ENCODE measurements at regions not wholly inside any gene's neighbourhood (a gene's known extent, or its start where the extent isn't known, plus 50 kb on each side); places are given as distances from the start of the nearest gene placed in this dataset.

DNA sequence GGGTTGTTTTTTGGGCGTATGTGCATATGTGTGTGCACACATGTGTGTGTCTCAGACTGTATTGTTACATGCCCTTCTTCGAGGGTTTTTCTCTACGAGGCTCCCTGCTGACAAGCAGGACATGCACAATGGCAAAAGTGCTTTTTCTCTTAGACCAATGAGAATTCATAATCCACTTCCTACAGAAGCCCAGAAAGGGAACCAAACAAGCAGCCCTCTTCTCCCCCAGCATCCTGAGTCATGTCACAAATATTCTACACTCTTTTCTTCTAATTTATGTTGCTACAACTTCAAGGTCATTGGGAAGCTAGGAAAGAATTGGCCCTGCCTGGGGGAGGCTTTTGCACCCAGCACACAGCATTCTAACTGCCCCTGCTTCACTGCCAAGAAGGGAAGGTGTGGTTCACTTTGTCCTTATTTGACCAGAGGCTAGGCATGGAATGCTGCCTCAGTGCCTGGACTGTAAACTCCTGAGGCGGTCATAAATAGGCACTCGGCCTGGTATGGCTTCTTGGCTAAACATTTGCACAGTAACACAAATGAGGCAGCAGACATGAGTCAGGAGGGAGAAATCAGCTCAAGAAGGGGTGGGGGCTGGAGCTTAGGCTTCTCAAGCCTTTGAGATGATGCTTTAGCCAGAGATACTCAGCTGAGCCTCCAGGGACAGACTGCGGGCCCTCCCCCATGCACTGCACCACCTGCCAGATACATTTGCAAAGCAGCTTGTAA lies 92.7 kb upstream of the KLF7 start:
- H3K4me1 ChIP-seq (ENCODE audit: control insufficient read depth, insufficient read depth, low read length), result peaks cover 55% of the 10 kb centered on the region

DNA sequence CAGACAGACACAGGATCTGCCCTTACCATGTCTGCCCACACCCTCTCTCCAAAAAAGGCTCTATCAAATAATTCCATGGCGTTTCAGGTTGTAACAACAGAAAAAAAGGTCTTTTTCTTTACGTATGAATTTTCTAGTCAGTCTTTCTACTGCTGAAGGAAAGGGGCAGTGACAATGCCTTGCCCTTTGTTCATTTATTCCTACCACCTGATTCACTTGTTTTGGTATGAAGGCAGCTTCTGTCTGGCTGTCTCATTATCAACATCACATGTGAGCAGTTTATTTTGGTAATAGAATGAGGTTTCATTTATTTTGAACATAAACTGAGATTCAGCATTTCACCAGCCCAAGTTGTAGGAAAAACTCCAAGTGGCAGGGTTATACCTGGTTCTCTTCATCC lies 94.3 kb upstream of the KLF7 start:
- Histone ChIP-seq H3K27me3 (ENCODE audit: control insufficient read depth in 1 of 2, insufficient read depth in 2 of 2, low read length in 2 of 2) (no peaks in the 10 kb centered on the region), H3K36me3 (ENCODE audit: control insufficient read depth in 2 of 2, insufficient read depth in 2 of 2, low read length in 2 of 2) (no peaks in the 10 kb centered on the region), H3K4me1 (ENCODE audit: control insufficient read depth, insufficient read depth, low read length) (peaks cover 56% of the 10 kb centered on the region), H3K9ac (ENCODE audit: low read length in 2 of 2) (no peak overlapping the region), H3K9me3 (ENCODE audit: control insufficient read depth in 2 of 2, low read length in 2 of 2) (no peaks in the 10 kb centered on the region), H3K4me3 (ENCODE audit: low read length in 2 of 2) (no peak overlapping the region), H3K27ac (ENCODE audit: low read length) (peak overlapping the region; percentile 85)

More for the DNA sequence above, 92.7 kb upstream of the KLF7 start:
- H3K27ac ChIP-seq (ENCODE audit: low read length), result peak overlapping the region; percentile 85
- no peaks in the 10 kb centered on the region for H3K9me3 ChIP-seq (ENCODE audit: control insufficient read depth in 2 of 2, low read length in 2 of 2)
- no peaks in the 10 kb centered on the region for H3K27me3 ChIP-seq (ENCODE audit: control insufficient read depth in 1 of 2, insufficient read depth in 2 of 2, low read length in 2 of 2)
- no peaks in the 10 kb centered on the region for H3K36me3 ChIP-seq (ENCODE audit: control insufficient read depth in 2 of 2, insufficient read depth in 2 of 2, low read length in 2 of 2)
- H3K4me3 ChIP-seq (ENCODE audit: low read length in 2 of 2), result peak overlapping the region; percentile 35 to 41
- H3K9ac ChIP-seq (ENCODE audit: low read length in 2 of 2), result peak overlapping the region; percentile 55 to 65

DNA sequence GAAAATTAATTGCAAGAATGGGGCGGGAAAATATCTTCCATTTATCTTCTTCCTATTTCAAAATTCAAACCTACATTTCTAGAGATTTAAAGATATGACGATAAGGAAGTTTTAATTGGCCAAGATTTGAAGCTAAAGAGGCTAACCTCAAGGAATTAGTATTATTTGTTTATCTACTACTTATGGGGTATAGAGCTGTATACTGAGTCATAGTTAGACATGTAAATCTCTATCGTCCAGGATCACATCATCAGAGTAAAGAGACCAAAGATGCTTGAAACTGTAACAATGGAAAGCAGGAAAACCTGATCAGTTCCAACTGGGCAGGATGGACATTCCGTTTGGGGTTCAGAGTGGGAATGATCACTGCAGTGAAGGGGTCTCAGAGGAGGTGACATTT lies 95.2 kb upstream of the KLF7 start:
- H3K27ac ChIP-seq (ENCODE audit: low read length), result no peak overlapping the region
- H3K27me3 ChIP-seq (ENCODE audit: control insufficient read depth in 1 of 2, insufficient read depth in 2 of 2, low read length in 2 of 2), result no peaks in the 10 kb centered on the region
- no peak overlapping the region for H3K9ac ChIP-seq (ENCODE audit: low read length in 2 of 2)
- H3K4me3 ChIP-seq (ENCODE audit: low read length in 2 of 2), result no peak overlapping the region
- peaks cover 46% of the 10 kb centered on the region for H3K4me1 ChIP-seq (ENCODE audit: control insufficient read depth, insufficient read depth, low read length)
- no peaks in the 10 kb centered on the region for H3K36me3 ChIP-seq (ENCODE audit: control insufficient read depth in 2 of 2, insufficient read depth in 2 of 2, low read length in 2 of 2)
- no peaks in the 10 kb centered on the region for H3K9me3 ChIP-seq (ENCODE audit: control insufficient read depth in 2 of 2, low read length in 2 of 2)

DNA sequence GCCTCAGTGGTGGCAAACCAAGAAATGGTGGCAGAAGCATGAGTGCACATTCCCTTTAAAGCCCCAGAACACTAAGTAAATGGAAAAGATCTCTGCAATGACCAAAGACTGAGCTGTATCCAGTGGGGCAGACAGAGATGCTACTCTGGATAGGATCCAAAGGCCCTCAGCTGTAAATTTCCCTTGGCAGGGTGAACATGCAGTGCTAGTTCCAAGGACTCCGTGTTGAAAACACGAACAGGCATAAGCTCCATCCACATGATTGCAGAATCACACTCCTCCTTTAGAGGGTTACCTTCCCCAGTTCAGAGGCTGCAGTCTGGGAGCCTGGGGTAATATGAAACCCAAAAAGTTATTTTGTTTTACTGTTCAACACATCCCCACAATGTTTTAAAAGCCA lies 98.6 kb upstream of the KLF7 start:
- H3K36me3 ChIP-seq (ENCODE audit: control insufficient read depth in 2 of 2, insufficient read depth in 2 of 2, low read length in 2 of 2), result no peaks in the 10 kb centered on the region
- H3K27ac ChIP-seq (ENCODE audit: low read length), result no peak overlapping the region
- no peaks in the 10 kb centered on the region for H3K9me3 ChIP-seq (ENCODE audit: control insufficient read depth in 2 of 2, low read length in 2 of 2)
- peaks cover 14% of the 10 kb centered on the region for H3K4me1 ChIP-seq (ENCODE audit: control insufficient read depth, insufficient read depth, low read length)
- no peaks in the 10 kb centered on the region for H3K27me3 ChIP-seq (ENCODE audit: control insufficient read depth in 1 of 2, insufficient read depth in 2 of 2, low read length in 2 of 2)
- H3K4me3 ChIP-seq (ENCODE audit: low read length in 2 of 2), result no peak overlapping the region
- no peak overlapping the region for H3K9ac ChIP-seq (ENCODE audit: low read length in 2 of 2)

- H3K4me3 ChIP-seq (ENCODE audit: low read length in 2 of 2), result no peak overlapping the region
- H3K27ac ChIP-seq (ENCODE audit: low read length), result no peak overlapping the region
- peaks cover 3% of the 10 kb centered on the region for H3K4me1 ChIP-seq (ENCODE audit: control insufficient read depth, insufficient read depth, low read length)
- no peaks in the 10 kb centered on the region for H3K9me3 ChIP-seq (ENCODE audit: control insufficient read depth in 2 of 2, low read length in 2 of 2)
- H3K27me3 ChIP-seq (ENCODE audit: control insufficient read depth in 1 of 2, insufficient read depth in 2 of 2, low read length in 2 of 2), result no peaks in the 10 kb centered on the region
- no peak overlapping the region for H3K9ac ChIP-seq (ENCODE audit: low read length in 2 of 2)
- no peaks in the 10 kb centered on the region for H3K36me3 ChIP-seq (ENCODE audit: control insufficient read depth in 2 of 2, insufficient read depth in 2 of 2, low read length in 2 of 2)
Measured at GRCh38 chr2:207265332-207265731, 99.6 kb upstream of the KLF7 start.

- Histone ChIP-seq H3K36me3 (ENCODE audit: control insufficient read depth in 2 of 2, insufficient read depth in 2 of 2, low read length in 2 of 2) (no peaks in the 10 kb centered on the region), H3K27me3 (ENCODE audit: control insufficient read depth in 1 of 2, insufficient read depth in 2 of 2, low read length in 2 of 2) (no peaks in the 10 kb centered on the region), H3K4me1 (ENCODE audit: control insufficient read depth, insufficient read depth, low read length) (peaks cover 2% of the 10 kb centered on the region), H3K9ac (ENCODE audit: low read length in 2 of 2) (no peak overlapping the region), H3K9me3 (ENCODE audit: control insufficient read depth in 2 of 2, low read length in 2 of 2) (no peaks in the 10 kb centered on the region), H3K27ac (ENCODE audit: low read length) (no peak overlapping the region), H3K4me3 (ENCODE audit: low read length in 2 of 2) (no peak overlapping the region)
Measured at GRCh38 chr2:207265869-207266268, 100.1 kb upstream of the KLF7 start.

DNA sequence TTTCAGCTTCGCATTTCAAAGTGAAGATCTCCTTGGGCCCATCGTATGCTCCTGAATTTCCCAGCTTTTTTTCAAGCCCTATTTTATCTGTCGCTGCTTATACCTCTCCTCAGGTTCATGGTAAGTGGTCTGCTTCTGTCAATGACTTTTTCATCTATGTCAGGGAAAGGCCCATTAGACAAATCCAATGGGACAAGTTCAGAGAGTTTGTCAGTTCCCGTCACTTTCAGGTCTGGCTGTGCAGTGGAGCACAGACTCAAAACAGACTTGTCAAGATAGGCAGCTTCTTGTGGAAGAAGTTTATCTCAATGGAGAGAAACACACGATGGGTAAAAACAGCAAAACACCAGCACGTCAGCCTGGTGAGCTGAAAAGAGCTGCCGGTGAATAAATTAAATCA lies 100.9 kb upstream of the KLF7 start:
- H3K27ac ChIP-seq (ENCODE audit: low read length), result no peak overlapping the region
- peaks cover 2% of the 10 kb centered on the region for H3K4me1 ChIP-seq (ENCODE audit: control insufficient read depth, insufficient read depth, low read length)

GRCh38 chr2:207269038-207269437 lies 103.3 kb upstream of the KLF7 start:
- Histone ChIP-seq H3K36me3 (ENCODE audit: control insufficient read depth in 2 of 2, insufficient read depth in 2 of 2, low read length in 2 of 2) (no peaks in the 10 kb centered on the region), H3K9me3 (ENCODE audit: control insufficient read depth in 2 of 2, low read length in 2 of 2) (no peaks in the 10 kb centered on the region), H3K4me3 (ENCODE audit: low read length in 2 of 2) (no peak overlapping the region), H3K4me1 (ENCODE audit: control insufficient read depth, insufficient read depth, low read length) (peaks cover 2% of the 10 kb centered on the region), H3K9ac (ENCODE audit: low read length in 2 of 2) (no peak overlapping the region), H3K27ac (ENCODE audit: low read length) (no peak overlapping the region), H3K27me3 (ENCODE audit: control insufficient read depth in 1 of 2, insufficient read depth in 2 of 2, low read length in 2 of 2) (no peaks in the 10 kb centered on the region)

More for the DNA sequence above, 100.9 kb upstream of the KLF7 start:
- Histone ChIP-seq H3K9me3 (ENCODE audit: control insufficient read depth in 2 of 2, low read length in 2 of 2) (no peaks in the 10 kb centered on the region), H3K36me3 (ENCODE audit: control insufficient read depth in 2 of 2, insufficient read depth in 2 of 2, low read length in 2 of 2) (no peaks in the 10 kb centered on the region), H3K4me3 (ENCODE audit: low read length in 2 of 2) (no peak overlapping the region), H3K9ac (ENCODE audit: low read length in 2 of 2) (no peak overlapping the region), H3K27me3 (ENCODE audit: control insufficient read depth in 1 of 2, insufficient read depth in 2 of 2, low read length in 2 of 2) (no peaks in the 10 kb centered on the region)

DNA sequence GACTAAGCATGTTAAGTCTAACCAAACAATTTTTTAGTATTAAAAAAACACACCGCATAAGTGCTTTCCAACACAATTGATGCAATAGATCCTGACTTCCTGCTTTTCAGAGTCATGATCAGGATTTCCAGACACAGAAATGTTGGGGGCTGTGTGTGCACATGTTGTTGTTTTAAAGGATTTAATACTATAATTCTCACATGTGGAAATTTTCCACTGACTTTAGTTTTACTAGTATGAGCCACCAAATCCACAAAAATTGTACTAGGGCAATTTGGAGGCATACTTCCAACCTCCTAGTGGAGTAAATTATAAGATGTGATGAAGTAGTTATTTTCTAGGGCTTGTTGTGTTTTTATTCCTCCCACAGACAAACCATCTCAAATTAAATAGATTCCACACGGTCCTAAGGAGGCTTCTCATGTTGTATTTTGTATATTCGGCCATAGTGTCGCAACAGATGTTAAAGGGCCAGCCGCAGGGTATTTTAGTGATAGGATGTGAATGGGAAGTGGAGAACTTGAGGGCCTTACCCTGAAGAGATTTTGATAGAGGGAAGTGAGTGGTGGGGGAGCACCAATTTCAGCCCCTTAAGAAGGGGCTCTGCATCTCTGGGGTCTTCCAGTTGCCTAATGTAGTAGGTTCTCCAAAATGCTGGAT lies 108.9 kb upstream of the KLF7 start:
- Histone ChIP-seq H3K9ac (ENCODE audit: low read length in 2 of 2) (no peak overlapping the region), H3K9me3 (ENCODE audit: control insufficient read depth in 2 of 2, low read length in 2 of 2) (no peaks in the 10 kb centered on the region), H3K4me3 (ENCODE audit: low read length in 2 of 2) (no peak overlapping the region), H3K36me3 (ENCODE audit: control insufficient read depth in 2 of 2, insufficient read depth in 2 of 2, low read length in 2 of 2) (no peaks in the 10 kb centered on the region), H3K27ac (ENCODE audit: low read length) (no peak overlapping the region), H3K4me1 (ENCODE audit: control insufficient read depth, insufficient read depth, low read length) (no peaks in the 10 kb centered on the region), H3K27me3 (ENCODE audit: control insufficient read depth in 1 of 2, insufficient read depth in 2 of 2, low read length in 2 of 2) (no peaks in the 10 kb centered on the region)

GRCh38 chr2:207275779-207276178 lies 110.0 kb upstream of the KLF7 start:
- no peaks in the 10 kb centered on the region for H3K27me3 ChIP-seq (ENCODE audit: control insufficient read depth in 1 of 2, insufficient read depth in 2 of 2, low read length in 2 of 2)
- H3K9me3 ChIP-seq (ENCODE audit: control insufficient read depth in 2 of 2, low read length in 2 of 2), result no peaks in the 10 kb centered on the region
- H3K36me3 ChIP-seq (ENCODE audit: control insufficient read depth in 2 of 2, insufficient read depth in 2 of 2, low read length in 2 of 2), result no peaks in the 10 kb centered on the region
- no peak overlapping the region for H3K4me3 ChIP-seq (ENCODE audit: low read length in 2 of 2)
- no peaks in the 10 kb centered on the region for H3K4me1 ChIP-seq (ENCODE audit: control insufficient read depth, insufficient read depth, low read length)
- no peak overlapping the region for H3K9ac ChIP-seq (ENCODE audit: low read length in 2 of 2)
- no peak overlapping the region for H3K27ac ChIP-seq (ENCODE audit: low read length)

DNA sequence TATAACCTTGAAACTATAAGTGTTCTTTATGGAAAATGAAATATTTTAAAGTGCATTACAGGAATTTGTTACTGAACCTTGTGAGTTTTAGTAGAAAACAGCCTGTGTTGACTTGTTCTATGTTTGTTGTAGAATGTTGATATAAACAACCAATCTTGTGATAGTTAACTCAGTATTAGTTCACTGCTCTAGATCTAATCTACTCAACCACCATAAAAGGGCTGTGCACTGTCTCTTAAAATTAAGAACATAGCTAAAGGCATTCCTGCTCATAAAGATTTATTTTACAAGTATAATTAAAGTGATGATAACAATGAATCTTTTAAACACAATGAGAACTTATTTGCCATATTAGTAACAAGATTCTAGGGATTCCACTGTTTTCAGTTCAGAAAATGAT lies 110.5 kb upstream of the KLF7 start:
- Histone ChIP-seq H3K9ac (ENCODE audit: low read length in 2 of 2) (no peak overlapping the region), H3K27me3 (ENCODE audit: control insufficient read depth in 1 of 2, insufficient read depth in 2 of 2, low read length in 2 of 2) (no peaks in the 10 kb centered on the region), H3K27ac (ENCODE audit: low read length) (no peak overlapping the region), H3K4me3 (ENCODE audit: low read length in 2 of 2) (no peak overlapping the region), H3K36me3 (ENCODE audit: control insufficient read depth in 2 of 2, insufficient read depth in 2 of 2, low read length in 2 of 2) (no peaks in the 10 kb centered on the region), H3K4me1 (ENCODE audit: control insufficient read depth, insufficient read depth, low read length) (no peaks in the 10 kb centered on the region), H3K9me3 (ENCODE audit: control insufficient read depth in 2 of 2, low read length in 2 of 2) (no peaks in the 10 kb centered on the region)
